ENCODE measurements at regions not wholly inside any gene's neighbourhood (a gene's known extent, or its start where the extent isn't known, plus 50 kb on each side); places are given as distances from the start of the nearest gene placed in this dataset.
A peak's percentile ranks its signal among the peaks of the same experiment; 100 is the strongest.

DNA sequence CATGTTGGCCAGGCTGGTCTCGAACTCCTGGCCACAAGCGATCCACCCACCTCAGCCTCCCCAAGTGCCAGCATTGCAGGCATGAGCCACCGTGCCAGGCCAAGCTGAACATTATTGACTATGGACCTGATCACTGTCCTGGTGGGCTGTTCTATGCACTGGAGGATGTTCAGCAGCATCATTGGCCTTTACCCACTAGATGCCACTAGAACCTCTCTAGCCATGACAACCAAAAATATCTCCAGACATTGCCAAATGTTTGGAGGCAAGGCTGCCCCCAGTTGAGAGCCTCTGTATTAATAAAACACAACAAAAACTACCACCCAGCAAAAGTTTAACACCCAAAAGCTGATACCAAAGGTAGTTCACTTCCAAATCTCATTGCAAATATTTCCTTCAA is 110.8 kb upstream of the SOD1 start:
- no peaks in the 10 kb centered on the region for H3K9me3 ChIP-seq (ENCODE audit: low read depth, low read length)
- H4K20me1 ChIP-seq (ENCODE audit: insufficient read depth, low read length), result no peaks in the 10 kb centered on the region
- DNase-seq (ENCODE audit: insufficient read length, low spot score, missing footprints), result no peak
- H3K4me2 ChIP-seq (ENCODE audit: insufficient read depth, low read length), result no peak overlapping the region
- no peaks in the 10 kb centered on the region for H3K36me3 ChIP-seq (ENCODE audit: insufficient read depth, low read length)
- H3K4me3 ChIP-seq (ENCODE audit: insufficient read depth, low read length), result no peak overlapping the region
- H3K4me1 ChIP-seq (ENCODE audit: insufficient read depth, low read length), result peaks cover 2% of the 10 kb centered on the region
- no peak overlapping the region for H3K27ac ChIP-seq (ENCODE audit: low read depth, low read length)
- H3K27me3 ChIP-seq (ENCODE audit: insufficient read depth, low read length), result peaks cover 14% of the 10 kb centered on the region
- no peak overlapping the region for H2AFZ ChIP-seq (ENCODE audit: low read length)
- TF ChIP-seq, protein P1, sequence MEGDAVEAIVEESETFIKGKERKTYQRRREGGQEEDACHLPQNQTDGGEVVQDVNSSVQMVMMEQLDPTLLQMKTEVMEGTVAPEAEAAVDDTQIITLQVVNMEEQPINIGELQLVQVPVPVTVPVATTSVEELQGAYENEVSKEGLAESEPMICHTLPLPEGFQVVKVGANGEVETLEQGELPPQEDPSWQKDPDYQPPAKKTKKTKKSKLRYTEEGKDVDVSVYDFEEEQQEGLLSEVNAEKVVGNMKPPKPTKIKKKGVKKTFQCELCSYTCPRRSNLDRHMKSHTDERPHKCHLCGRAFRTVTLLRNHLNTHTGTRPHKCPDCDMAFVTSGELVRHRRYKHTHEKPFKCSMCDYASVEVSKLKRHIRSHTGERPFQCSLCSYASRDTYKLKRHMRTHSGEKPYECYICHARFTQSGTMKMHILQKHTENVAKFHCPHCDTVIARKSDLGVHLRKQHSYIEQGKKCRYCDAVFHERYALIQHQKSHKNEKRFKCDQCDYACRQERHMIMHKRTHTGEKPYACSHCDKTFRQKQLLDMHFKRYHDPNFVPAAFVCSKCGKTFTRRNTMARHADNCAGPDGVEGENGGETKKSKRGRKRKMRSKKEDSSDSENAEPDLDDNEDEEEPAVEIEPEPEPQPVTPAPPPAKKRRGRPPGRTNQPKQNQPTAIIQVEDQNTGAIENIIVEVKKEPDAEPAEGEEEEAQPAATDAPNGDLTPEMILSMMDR (IDR thresholded peaks at IDR 0.05; ENCODE audit: extremely low read depth, low read depth, low read length), result peak; percentile 10
- no peaks in the 10 kb centered on the region for H3K79me2 ChIP-seq (ENCODE audit: insufficient read depth, low read length)

DNA sequence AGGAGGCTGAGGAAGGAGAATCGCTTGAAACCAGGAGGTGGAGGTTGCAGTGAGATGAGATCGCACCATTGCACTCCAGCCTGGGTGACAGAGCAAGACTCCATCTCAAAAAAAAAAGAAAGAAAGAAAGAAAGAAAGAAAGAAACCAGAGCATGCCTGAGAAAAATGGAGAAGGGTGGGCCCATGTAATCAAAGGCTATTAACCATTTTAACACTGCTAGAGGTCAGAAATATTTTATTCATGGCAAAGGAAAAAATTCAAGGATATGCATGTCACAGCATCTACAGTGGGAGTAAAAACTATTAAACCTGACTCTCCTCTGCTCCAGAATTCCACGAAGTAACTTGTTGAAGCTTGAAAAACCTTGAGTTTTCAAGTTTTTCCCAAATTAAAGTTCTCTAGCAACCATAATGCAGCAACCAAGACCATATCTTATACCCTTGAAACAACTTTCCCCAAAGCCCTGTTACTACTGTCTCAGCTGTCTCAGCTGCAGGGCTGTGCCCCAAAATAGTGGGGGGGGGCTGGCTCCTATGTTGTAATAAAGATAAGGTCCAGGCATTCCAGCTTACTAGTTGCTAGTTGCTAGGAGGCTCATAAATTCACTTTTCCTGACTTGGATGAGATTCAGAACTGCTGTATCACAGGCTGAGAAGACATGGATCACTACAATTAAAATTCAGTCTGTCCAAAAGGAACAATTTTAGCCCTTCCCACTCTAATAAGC is 112.9 kb upstream of the SOD1 start:
- DNase-seq (ENCODE audit: insufficient read length, low spot score, missing footprints), result no peak
- Histone ChIP-seq H3K27ac (ENCODE audit: low read depth, low read length) (no peak overlapping the region), H3K79me2 (ENCODE audit: insufficient read depth, low read length) (no peaks in the 10 kb centered on the region), H4K20me1 (ENCODE audit: insufficient read depth, low read length) (no peaks in the 10 kb centered on the region), H2AFZ (ENCODE audit: low read length) (no peak overlapping the region), H3K9me3 (ENCODE audit: low read depth, low read length) (no peaks in the 10 kb centered on the region), H3K4me1 (ENCODE audit: insufficient read depth, low read length) (peaks cover 9% of the 10 kb centered on the region), H3K36me3 (ENCODE audit: insufficient read depth, low read length) (no peaks in the 10 kb centered on the region), H3K4me3 (ENCODE audit: insufficient read depth, low read length) (no peak overlapping the region), H3K27me3 (ENCODE audit: insufficient read depth, low read length) (peaks cover 14% of the 10 kb centered on the region), H3K4me2 (ENCODE audit: insufficient read depth, low read length) (no peak overlapping the region)
- TF ChIP-seq, protein P1 (IDR thresholded peaks at IDR 0.05; ENCODE audit: extremely low read depth, low read depth, low read length), result no peak

DNA sequence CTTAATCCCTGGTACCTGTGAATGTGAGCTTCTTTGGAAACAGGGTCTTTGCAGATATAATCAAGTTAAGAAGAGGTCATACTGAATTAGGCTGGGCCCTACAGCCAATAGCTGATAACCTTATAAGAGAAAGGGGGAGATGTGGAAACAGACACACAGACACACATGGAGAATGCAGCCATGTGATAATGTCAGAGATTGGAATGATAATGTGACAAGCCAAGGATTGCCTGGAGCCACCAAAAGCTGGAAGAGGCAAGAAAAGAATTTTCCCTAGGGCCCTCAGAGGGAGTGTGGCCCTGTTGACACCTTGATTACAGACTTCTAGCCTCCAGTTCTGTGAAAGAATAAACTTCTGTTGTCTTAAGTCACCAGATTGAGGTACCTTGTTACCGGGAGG is 114.5 kb upstream of the SOD1 start:
- H3K36me3 ChIP-seq (ENCODE audit: insufficient read depth, low read length), result no peaks in the 10 kb centered on the region
- TF ChIP-seq, protein P1 (IDR thresholded peaks at IDR 0.05; ENCODE audit: extremely low read depth, low read depth, low read length), result no peak
- DNase-seq (ENCODE audit: insufficient read length, low spot score, missing footprints), result no peak
- no peak overlapping the region for H2AFZ ChIP-seq (ENCODE audit: low read length)
- H3K4me3 ChIP-seq (ENCODE audit: insufficient read depth, low read length), result no peak overlapping the region
- no peak overlapping the region for H3K27ac ChIP-seq (ENCODE audit: low read depth, low read length)
- H3K4me1 ChIP-seq (ENCODE audit: insufficient read depth, low read length), result peaks cover 9% of the 10 kb centered on the region
- H4K20me1 ChIP-seq (ENCODE audit: insufficient read depth, low read length), result no peaks in the 10 kb centered on the region
- no peaks in the 10 kb centered on the region for H3K79me2 ChIP-seq (ENCODE audit: insufficient read depth, low read length)
- H3K27me3 ChIP-seq (ENCODE audit: insufficient read depth, low read length), result peaks cover 14% of the 10 kb centered on the region
- no peak overlapping the region for H3K4me2 ChIP-seq (ENCODE audit: insufficient read depth, low read length)
- no peaks in the 10 kb centered on the region for H3K9me3 ChIP-seq (ENCODE audit: low read depth, low read length)

DNA sequence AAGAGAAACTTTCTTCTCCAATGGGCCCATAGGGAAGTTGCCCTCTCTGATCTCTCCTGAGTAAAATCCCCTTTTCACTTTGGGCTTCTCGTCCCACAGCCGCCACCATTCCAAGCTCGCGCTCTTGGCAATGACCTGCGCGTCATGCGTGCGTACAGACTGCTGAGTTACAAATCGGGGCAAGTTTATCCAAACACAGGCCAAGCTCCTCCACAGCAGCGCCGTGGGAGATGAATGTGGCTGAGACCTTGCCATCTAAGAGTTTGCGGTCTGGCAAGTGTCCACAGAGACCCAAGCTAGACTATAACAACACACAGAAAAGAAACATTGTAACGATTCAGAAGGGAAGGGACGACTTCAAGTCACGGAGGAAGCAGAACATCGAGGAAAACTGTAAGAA is 116.3 kb upstream of the SOD1 start:
- H3K27ac ChIP-seq (ENCODE audit: low read depth, low read length), result no peak overlapping the region
- H2AFZ ChIP-seq (ENCODE audit: low read length), result peak overlapping the region; percentile 81
- no peaks in the 10 kb centered on the region for H3K9me3 ChIP-seq (ENCODE audit: low read depth, low read length)
- H3K36me3 ChIP-seq (ENCODE audit: insufficient read depth, low read length), result no peaks in the 10 kb centered on the region
- H4K20me1 ChIP-seq (ENCODE audit: insufficient read depth, low read length), result no peaks in the 10 kb centered on the region
- peak overlapping the region; percentile 72 for H3K4me2 ChIP-seq (ENCODE audit: insufficient read depth, low read length)
- no peaks in the 10 kb centered on the region for H3K79me2 ChIP-seq (ENCODE audit: insufficient read depth, low read length)
- no peak for DNase-seq (ENCODE audit: insufficient read length, low spot score, missing footprints)
- peaks cover 14% of the 10 kb centered on the region for H3K27me3 ChIP-seq (ENCODE audit: insufficient read depth, low read length)
- H3K4me3 ChIP-seq (ENCODE audit: insufficient read depth, low read length), result peak overlapping the region; percentile 37
- peaks cover 9% of the 10 kb centered on the region for H3K4me1 ChIP-seq (ENCODE audit: insufficient read depth, low read length)
- TF ChIP-seq, protein P1 (IDR thresholded peaks at IDR 0.05; ENCODE audit: extremely low read depth, low read depth, low read length), result no peak
